ENCODE measurements at regions not wholly inside any gene's neighbourhood (a gene's known extent, or its start where the extent isn't known, plus 50 kb on each side); places are given as distances from the start of the nearest gene placed in this dataset.

GRCh38 chr2:226467633-226468032, 332.0 kb downstream of the IRS1 start:
- no peak overlapping the region for H3K4me3 Mint-ChIP-seq (ENCODE audit: unreplicated experiment)
- DNase-seq (ENCODE audit: low spot score): no peak
- H3K9me3 Mint-ChIP-seq (ENCODE audit: unreplicated experiment): no peaks in the 10 kb centered on the region
- H3K27me3 Mint-ChIP-seq (ENCODE audit: unreplicated experiment): peaks cover 3% of the 10 kb centered on the region
- H3K36me3 Mint-ChIP-seq (ENCODE audit: low read depth, unreplicated experiment): no peaks in the 10 kb centered on the region
- no peaks in the 10 kb centered on the region for H3K4me1 Mint-ChIP-seq (ENCODE audit: unreplicated experiment)
- H3K27ac Mint-ChIP-seq (ENCODE audit: unreplicated experiment): no peak overlapping the region
- no peak for TF ChIP-seq CTCF (IDR thresholded peaks at IDR 0.05; ENCODE audit: unreplicated experiment)

- Mint-ChIP-seq H3K9me3 (ENCODE audit: unreplicated experiment) (no peaks in the 10 kb centered on the region), H3K27ac (ENCODE audit: unreplicated experiment) (no peak overlapping the region), H3K4me3 (ENCODE audit: unreplicated experiment) (no peak overlapping the region), H3K36me3 (ENCODE audit: low read depth, unreplicated experiment) (no peaks in the 10 kb centered on the region), H3K27me3 (ENCODE audit: unreplicated experiment) (peaks cover 3% of the 10 kb centered on the region), H3K4me1 (ENCODE audit: unreplicated experiment) (no peaks in the 10 kb centered on the region)
- no peak for DNase-seq (ENCODE audit: low spot score)
- no peak for TF ChIP-seq CTCF (IDR thresholded peaks at IDR 0.05; ENCODE audit: unreplicated experiment)
Observed at GRCh38 chr2:226467221-226467620, 332.4 kb downstream of the IRS1 start.

- H3K4me1 Mint-ChIP-seq (ENCODE audit: unreplicated experiment): no peaks in the 10 kb centered on the region
- H3K4me3 Mint-ChIP-seq (ENCODE audit: unreplicated experiment): no peak overlapping the region
- no peaks in the 10 kb centered on the region for H3K9me3 Mint-ChIP-seq (ENCODE audit: unreplicated experiment)
- H3K36me3 Mint-ChIP-seq (ENCODE audit: low read depth, unreplicated experiment): no peaks in the 10 kb centered on the region
- H3K27ac Mint-ChIP-seq (ENCODE audit: unreplicated experiment): no peak overlapping the region
- no peak for TF ChIP-seq CTCF (IDR thresholded peaks at IDR 0.05; ENCODE audit: unreplicated experiment)
- DNase-seq (ENCODE audit: low spot score): no peak
- no peaks in the 10 kb centered on the region for H3K27me3 Mint-ChIP-seq (ENCODE audit: unreplicated experiment)
Observed at GRCh38 chr2:226466589-226466988, 333.0 kb downstream of the IRS1 start.

- Mint-ChIP-seq H3K36me3 (ENCODE audit: low read depth, unreplicated experiment) (no peaks in the 10 kb centered on the region), H3K4me3 (ENCODE audit: unreplicated experiment) (no peak overlapping the region), H3K27me3 (ENCODE audit: unreplicated experiment) (no peaks in the 10 kb centered on the region), H3K9me3 (ENCODE audit: unreplicated experiment) (no peaks in the 10 kb centered on the region), H3K27ac (ENCODE audit: unreplicated experiment) (no peak overlapping the region), H3K4me1 (ENCODE audit: unreplicated experiment) (no peaks in the 10 kb centered on the region)
- no peak for TF ChIP-seq CTCF (IDR thresholded peaks at IDR 0.05; ENCODE audit: unreplicated experiment)
- DNase-seq (ENCODE audit: low spot score): no peak
Observed at GRCh38 chr2:226466124-226466523, 333.5 kb downstream of the IRS1 start.

GRCh38 chr2:226464380-226464779, 335.2 kb downstream of the IRS1 start:
- TF ChIP-seq CTCF (IDR thresholded peaks at IDR 0.05; ENCODE audit: unreplicated experiment): no peak
- Mint-ChIP-seq H3K9me3 (ENCODE audit: unreplicated experiment) (no peaks in the 10 kb centered on the region), H3K36me3 (ENCODE audit: low read depth, unreplicated experiment) (no peaks in the 10 kb centered on the region), H3K27ac (ENCODE audit: unreplicated experiment) (no peak overlapping the region), H3K27me3 (ENCODE audit: unreplicated experiment) (no peaks in the 10 kb centered on the region), H3K4me1 (ENCODE audit: unreplicated experiment) (no peaks in the 10 kb centered on the region), H3K4me3 (ENCODE audit: unreplicated experiment) (no peak overlapping the region)
- no peak for DNase-seq (ENCODE audit: low spot score)

Measured in endothelial cell (in vitro differentiated cells).